ENCODE measurements at regions not wholly inside any gene's neighbourhood (a gene's known extent, or its start where the extent isn't known, plus 50 kb on each side); places are given as distances from the start of the nearest gene placed in this dataset.
A peak's percentile ranks its signal among the peaks of the same experiment; 100 is the strongest.

DNA sequence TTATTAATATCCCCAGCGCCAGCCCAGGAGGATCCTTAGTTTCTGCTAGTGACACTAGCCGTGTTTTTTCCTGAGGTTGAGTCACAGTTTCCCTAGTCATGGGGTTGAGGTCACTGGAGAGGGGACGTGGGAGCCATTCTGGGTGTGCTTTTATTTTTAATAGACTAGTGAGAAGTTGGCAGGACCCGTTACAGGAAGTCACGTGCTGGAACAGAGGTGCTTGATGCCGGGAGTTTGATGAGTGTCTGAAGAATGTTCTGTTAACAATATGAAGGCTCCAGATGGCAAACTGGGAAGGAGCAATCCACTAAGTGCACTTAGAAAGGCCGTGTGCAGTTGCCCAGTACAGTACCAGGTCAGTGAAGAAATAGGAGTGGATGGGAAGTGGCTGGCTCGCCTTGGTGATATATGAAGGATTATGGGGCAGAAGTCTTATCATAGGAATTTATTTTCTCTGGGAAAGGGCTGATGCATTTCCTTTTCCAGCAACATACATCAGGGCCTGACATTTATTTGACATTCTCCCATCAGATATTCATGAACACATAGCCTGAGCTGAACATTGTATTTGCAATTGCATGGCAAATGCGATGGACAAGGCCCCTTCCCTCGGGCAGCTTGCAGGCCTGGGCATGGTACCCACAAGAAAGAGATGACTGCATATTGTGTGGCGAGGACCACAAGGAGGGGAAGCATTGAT, 291.8 kb downstream of the FBXW7 start:
- peaks cover 0 to 18% (median 8%) of the 10 kb centered on the region in 6 donors for H3K4me1 ChIP-seq
- intact Hi-C loops (cut with DNase I; ENCODE audit: low total_unique reads) = no loop called here
- H3K36me3 ChIP-seq = no peaks in the 10 kb centered on the region
- TF ChIP-seq, protein P1, sequence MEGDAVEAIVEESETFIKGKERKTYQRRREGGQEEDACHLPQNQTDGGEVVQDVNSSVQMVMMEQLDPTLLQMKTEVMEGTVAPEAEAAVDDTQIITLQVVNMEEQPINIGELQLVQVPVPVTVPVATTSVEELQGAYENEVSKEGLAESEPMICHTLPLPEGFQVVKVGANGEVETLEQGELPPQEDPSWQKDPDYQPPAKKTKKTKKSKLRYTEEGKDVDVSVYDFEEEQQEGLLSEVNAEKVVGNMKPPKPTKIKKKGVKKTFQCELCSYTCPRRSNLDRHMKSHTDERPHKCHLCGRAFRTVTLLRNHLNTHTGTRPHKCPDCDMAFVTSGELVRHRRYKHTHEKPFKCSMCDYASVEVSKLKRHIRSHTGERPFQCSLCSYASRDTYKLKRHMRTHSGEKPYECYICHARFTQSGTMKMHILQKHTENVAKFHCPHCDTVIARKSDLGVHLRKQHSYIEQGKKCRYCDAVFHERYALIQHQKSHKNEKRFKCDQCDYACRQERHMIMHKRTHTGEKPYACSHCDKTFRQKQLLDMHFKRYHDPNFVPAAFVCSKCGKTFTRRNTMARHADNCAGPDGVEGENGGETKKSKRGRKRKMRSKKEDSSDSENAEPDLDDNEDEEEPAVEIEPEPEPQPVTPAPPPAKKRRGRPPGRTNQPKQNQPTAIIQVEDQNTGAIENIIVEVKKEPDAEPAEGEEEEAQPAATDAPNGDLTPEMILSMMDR (IDR thresholded peaks at IDR 0.05 in 8 of 11, conservative IDR thresholded peaks at IDR 0.05 in 3 of 11) = no peak
- TF ChIP-seq POLR2AphosphoS5 (IDR thresholded peaks at IDR 0.05) = peak in 1 of 3 donors; percentile 59
- 44 to 56% (median 47%) methylated on average over 11 of the region's 11 CpGs for WGBS, 5 donors
- H3K4me3 ChIP-seq = no peak overlapping the region
- no peaks in the 10 kb centered on the region for H3K9me3 ChIP-seq
- DNase-seq = no peak
- peak overlapping the region in 6 of 8 donors; percentile 16 to 64 (median 26) for H3K27ac ChIP-seq
- H3K27me3 ChIP-seq (replicated peaks in 1 of 7) = no peaks in the 10 kb centered on the region

- H3K4me1 ChIP-seq = peaks cover 0 to 18% (median 8%) of the 10 kb centered on the region in 6 donors
- 46 to 66% (median 61%) methylated on average over 2 of the region's 2 CpGs for WGBS, 5 donors
- TF ChIP-seq POLR2A (IDR thresholded peaks at IDR 0.05) = no peak
- TF ChIP-seq, protein P1 (IDR thresholded peaks at IDR 0.05 in 8 of 11, conservative IDR thresholded peaks at IDR 0.05 in 3 of 11) = no peak
- TF ChIP-seq POLR2AphosphoS5 (IDR thresholded peaks at IDR 0.05) = no peak
- H3K27ac ChIP-seq = peak overlapping the region in 4 of 8 donors; percentile 16 to 64 (median 19)
- no peaks in the 10 kb centered on the region for H3K9me3 ChIP-seq
- H3K4me3 ChIP-seq = no peak overlapping the region
- H3K36me3 ChIP-seq = no peaks in the 10 kb centered on the region
- intact Hi-C loops (cut with DNase I; ENCODE audit: low total_unique reads) = no loop called here
- no peaks in the 10 kb centered on the region for H3K27me3 ChIP-seq (replicated peaks in 1 of 7)
- no peak for DNase-seq
Observed at GRCh38 chr4:152243206-152243605, 292.7 kb downstream of the FBXW7 start.

DNA sequence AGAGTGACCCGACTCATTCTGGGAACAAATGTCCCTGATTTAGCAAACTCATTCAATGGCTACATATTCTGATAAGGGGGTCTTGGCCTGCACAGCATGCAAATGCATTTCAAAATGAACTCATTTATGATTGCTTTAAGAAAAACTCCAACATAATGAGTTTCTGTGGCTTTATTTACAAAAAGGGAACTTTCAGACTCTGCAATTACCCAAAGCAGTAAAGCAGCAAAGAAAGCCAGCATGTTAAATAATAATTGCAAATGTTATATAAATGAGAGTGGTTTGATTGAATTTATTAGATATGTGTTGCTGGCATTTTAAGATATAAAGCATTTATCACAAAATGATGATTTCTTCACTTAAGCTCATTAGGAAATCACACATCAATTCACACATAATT, 295.7 kb downstream of the FBXW7 start:
- H3K27me3 ChIP-seq (replicated peaks in 1 of 7) = no peaks in the 10 kb centered on the region
- no peak for DNase-seq
- TF ChIP-seq POLR2A (IDR thresholded peaks at IDR 0.05) = no peak
- TF ChIP-seq, protein P1 (IDR thresholded peaks at IDR 0.05 in 8 of 11, conservative IDR thresholded peaks at IDR 0.05 in 3 of 11) = no peak
- TF ChIP-seq POLR2AphosphoS5 (IDR thresholded peaks at IDR 0.05) = no peak
- no peaks in the 10 kb centered on the region for H3K36me3 ChIP-seq
- intact Hi-C loops (cut with DNase I; ENCODE audit: low total_unique reads) = no loop called here
- no peak overlapping the region for H3K27ac ChIP-seq
- no peak overlapping the region for H3K4me3 ChIP-seq
- no peaks in the 10 kb centered on the region for H3K9me3 ChIP-seq
- 85 to 92% (median 86%) methylated on average over 1 of the region's 1 CpG for WGBS, 5 donors
- H3K4me1 ChIP-seq = peaks cover 0 to 16% (median 8%) of the 10 kb centered on the region in 6 donors

DNA sequence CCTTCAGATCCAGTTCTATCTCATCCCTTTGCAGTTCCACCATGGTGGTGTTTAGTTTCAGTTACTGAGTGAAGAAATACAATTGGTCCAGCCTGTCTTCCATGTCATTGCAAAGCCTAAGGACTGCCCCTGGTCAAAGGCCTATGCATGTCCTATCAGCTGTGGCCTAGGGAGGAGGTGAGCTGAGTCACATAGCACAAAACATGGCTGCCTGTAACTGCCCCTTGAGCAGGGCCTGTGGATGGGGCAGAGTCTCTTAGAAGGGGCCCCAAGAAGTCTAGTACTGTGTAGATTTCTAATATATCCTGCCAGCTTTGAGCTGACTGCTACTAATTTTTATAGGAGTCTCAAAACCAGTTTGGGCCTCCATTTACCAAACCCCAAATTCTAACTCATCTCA, 296.7 kb downstream of the FBXW7 start:
- no peak for DNase-seq
- H3K4me1 ChIP-seq = peaks cover 0 to 14% (median 6%) of the 10 kb centered on the region in 6 donors
- H3K27me3 ChIP-seq (replicated peaks in 1 of 7) = no peaks in the 10 kb centered on the region
- H3K27ac ChIP-seq = no peak overlapping the region
- H3K4me3 ChIP-seq = no peak overlapping the region
- no peaks in the 10 kb centered on the region for H3K9me3 ChIP-seq
- TF ChIP-seq, protein P1 (IDR thresholded peaks at IDR 0.05 in 8 of 11, conservative IDR thresholded peaks at IDR 0.05 in 3 of 11) = no peak
- TF ChIP-seq POLR2A (IDR thresholded peaks at IDR 0.05) = no peak
- TF ChIP-seq POLR2AphosphoS5 (IDR thresholded peaks at IDR 0.05) = no peak
- no peaks in the 10 kb centered on the region for H3K36me3 ChIP-seq
- intact Hi-C loops (cut with DNase I; ENCODE audit: low total_unique reads) = no loop called here
